PFSK-1 (cell line): ENCODE measurements at regions not wholly inside any gene's neighbourhood (a gene's known extent, or its start where the extent isn't known, plus 50 kb on each side); places are given as distances from the start of the nearest gene placed in this dataset.

Experiments
- FOXP2 ChIP-seq: optimal IDR thresholded peaks from 2 replicates; pipeline ENCODE3; 2011; ENCODE audit warnings: borderline replicate concordance, control low read depth, inconsistent platforms; ENCODE audit not compliant: insufficient read depth; ENCODE audit errors: extremely low read length, extremely low read depth
- POLR2AphosphoS5 ChIP-seq: IDR thresholded peaks from 2 replicates; pipeline ENCODE4 v1.6.1; 2012; ENCODE audit warnings: low read depth, mild to moderate bottlenecking, control low read depth, low read length, moderate library complexity
- REST ChIP-seq, 2 experiments: IDR thresholded peaks; 2 replicates each; pipeline versions ENCODE4 v1.6.1 to v1.8.0; 2011 to 2012; ENCODE audit warnings: low read depth in 2 of 2, low read length in 2 of 2, control low read depth in 1 of 2, inconsistent platforms in 1 of 2, mild to moderate bottlenecking in 1 of 2, moderate library complexity in 1 of 2; ENCODE audit not compliant: insufficient read depth in 1 of 2
- SIN3A ChIP-seq: IDR thresholded peaks from 2 replicates; pipeline ENCODE4 v1.6.1; 2012; ENCODE audit warnings: mild to moderate bottlenecking, low read length, moderate library complexity, borderline replicate concordance; ENCODE audit not compliant: insufficient read depth
- TAF1 ChIP-seq: IDR thresholded peaks from 2 replicates; pipeline ENCODE4 v1.6.1; 2012; ENCODE audit warnings: low read length, control low read depth, borderline replicate concordance; ENCODE audit not compliant: insufficient read depth

- TF ChIP-seq POLR2AphosphoS5, result no peak
- no peak for TF ChIP-seq FOXP2
- no peak for TF ChIP-seq REST (IDR thresholded peaks at IDR 0.05; ENCODE audit: insufficient read depth in 1 of 2, low read depth in 2 of 2, low read length in 2 of 2)
- no peak for TF ChIP-seq TAF1
- no peak for TF ChIP-seq SIN3A
Measured at GRCh38 chr6:105501246-105501645, 98.4 kb upstream of the PREP start.

GRCh38 chr6:105500693-105501092 lies 97.8 kb upstream of the PREP start:
- TF ChIP-seq POLR2AphosphoS5 (no peak), REST (IDR thresholded peaks at IDR 0.05; ENCODE audit: insufficient read depth in 1 of 2, low read depth in 2 of 2, low read length in 2 of 2) (no peak), TAF1 (no peak)

GRCh38 chr6:105499931-105500330 lies 97.0 kb upstream of the PREP start:
- TF ChIP-seq FOXP2, result no peak
- no peak for TF ChIP-seq TAF1
- no peak for TF ChIP-seq POLR2AphosphoS5
- no peak for TF ChIP-seq REST (IDR thresholded peaks at IDR 0.05; ENCODE audit: insufficient read depth in 1 of 2, low read depth in 2 of 2, low read length in 2 of 2)
- TF ChIP-seq SIN3A, result no peak

- TF ChIP-seq TAF1 (no peak), REST (IDR thresholded peaks at IDR 0.05; ENCODE audit: insufficient read depth in 1 of 2, low read depth in 2 of 2, low read length in 2 of 2) (no peak), POLR2AphosphoS5 (no peak), FOXP2 (no peak), SIN3A (no peak)
Measured at GRCh38 chr6:105499136-105499870, 96.4 kb upstream of the PREP start.

- TF ChIP-seq POLR2AphosphoS5, result no peak
- TF ChIP-seq REST (IDR thresholded peaks at IDR 0.05; ENCODE audit: insufficient read depth in 1 of 2, low read depth in 2 of 2, low read length in 2 of 2), result no peak
- TF ChIP-seq TAF1, result no peak
- TF ChIP-seq FOXP2, result no peak
- no peak for TF ChIP-seq SIN3A
Measured at GRCh38 chr6:105497549-105497948, 94.7 kb upstream of the PREP start.
